ENCODE measurements at regions not wholly inside any gene's neighbourhood (a gene's known extent, or its start where the extent isn't known, plus 50 kb on each side); places are given as distances from the start of the nearest gene placed in this dataset.

GRCh38 chr11:70573701-70574151 lies 175.4 kb downstream of the CTTN start:
- POLR2A ChIA-PET = no interaction called here
- Histone ChIP-seq H3K27ac (ENCODE audit: low read depth, low read length) (no peak overlapping the region), H3K9me3 (ENCODE audit: control insufficient read depth in 2 of 3, low read length in 3 of 3) (no peaks in the 10 kb centered on the region), H3K27me3 (ENCODE audit: control insufficient read depth in 2 of 2, insufficient read depth in 2 of 2, low read length in 2 of 2) (no peaks in the 10 kb centered on the region), H3K4me3 (ENCODE audit: low read length) (no peak overlapping the region), H3K36me3 (ENCODE audit: control insufficient read depth in 2 of 3, insufficient read depth in 3 of 3, low read length in 3 of 3) (no peaks in the 10 kb centered on the region), H3K4me1 (ENCODE audit: control insufficient read depth in 2 of 2, insufficient read depth in 2 of 2, low read length in 2 of 2) (no peaks in the 10 kb centered on the region)
- Mint-ChIP-seq H3K27me3 (peaks cover 0 to 40% (median 8%) of the 10 kb centered on the region in 5 donors), H3K4me3 (no peak overlapping the region), H3K36me3 (no peaks in the 10 kb centered on the region), H3K27ac (no peak overlapping the region), H3K9me3 (peaks cover 0 to 3% (median 0%) of the 10 kb centered on the region in 11 donors), H3K4me1 (no peaks in the 10 kb centered on the region)
- no peak for ATAC-seq
- DNase-seq = no peak
- intact Hi-C loops (cut with micrococcal nuclease) = no loop called here
- CTCF ChIA-PET = no interaction called here

- Histone ChIP-seq H3K27me3 (ENCODE audit: control insufficient read depth in 2 of 2, insufficient read depth in 2 of 2, low read length in 2 of 2) (no peaks in the 10 kb centered on the region), H3K4me1 (ENCODE audit: control insufficient read depth in 2 of 2, insufficient read depth in 2 of 2, low read length in 2 of 2) (no peaks in the 10 kb centered on the region), H3K4me3 (ENCODE audit: low read length) (no peak overlapping the region), H3K36me3 (ENCODE audit: control insufficient read depth in 2 of 3, insufficient read depth in 3 of 3, low read length in 3 of 3) (no peaks in the 10 kb centered on the region), H3K27ac (ENCODE audit: low read depth, low read length) (no peak overlapping the region), H3K9me3 (ENCODE audit: control insufficient read depth in 2 of 3, low read length in 3 of 3) (no peaks in the 10 kb centered on the region)
- Mint-ChIP-seq H3K27me3 (peaks cover 0 to 34% (median under 1%) of the 10 kb centered on the region in 5 donors), H3K36me3 (no peaks in the 10 kb centered on the region), H3K27ac (no peak overlapping the region), H3K9me3 (peaks cover 0 to 3% (median 0%) of the 10 kb centered on the region in 11 donors), H3K4me3 (no peak overlapping the region), H3K4me1 (no peaks in the 10 kb centered on the region)
- ChIA-PET POLR2A (no interaction called here), CTCF (no interaction called here)
- ATAC-seq (no peak), DNase-seq (no peak)
- intact Hi-C loops (cut with micrococcal nuclease) = no loop called here
Measured at GRCh38 chr11:70574725-70575347, 176.5 kb downstream of the CTTN start.

DNA sequence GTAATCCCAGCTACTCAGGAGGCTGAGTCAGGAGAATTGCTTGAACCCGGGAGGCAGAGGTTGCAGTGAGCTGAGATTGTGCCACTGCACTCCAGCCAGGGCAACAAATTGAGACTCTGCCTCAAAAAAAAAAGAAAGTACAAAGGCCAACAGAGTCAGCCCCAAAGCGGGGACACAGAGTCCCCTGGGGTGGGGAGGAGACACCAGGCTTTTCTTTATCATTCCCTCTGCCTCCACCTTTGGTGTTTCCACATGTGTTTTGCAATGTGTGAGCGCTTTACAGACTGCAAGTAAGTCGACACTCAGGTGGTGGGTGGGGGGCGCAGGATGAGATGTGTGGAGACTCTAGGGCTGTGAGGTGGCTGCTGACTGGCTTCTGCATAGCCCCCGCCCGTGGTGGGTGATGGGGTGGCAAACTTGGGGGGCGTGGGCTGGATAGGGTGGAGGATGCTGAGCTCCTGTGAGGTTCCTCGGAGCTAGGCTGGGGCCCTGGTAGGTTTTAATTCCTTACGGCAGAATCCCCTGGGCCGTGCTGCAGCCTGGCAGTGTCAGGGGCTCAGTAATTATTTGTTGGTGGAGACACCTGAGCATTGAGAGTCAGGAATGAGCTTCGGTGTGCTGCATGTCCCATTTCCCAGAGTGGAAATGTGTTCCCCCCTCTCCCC lies 177.2 kb downstream of the CTTN start:
- H3K27ac Mint-ChIP-seq = no peak overlapping the region
- intact Hi-C loops (cut with micrococcal nuclease) = no loop called here
- no peaks in the 10 kb centered on the region for H3K27me3 ChIP-seq (ENCODE audit: control insufficient read depth in 2 of 2, insufficient read depth in 2 of 2, low read length in 2 of 2)
- ChIA-PET CTCF (no interaction called here), POLR2A (no interaction called here)
- H3K9me3 Mint-ChIP-seq = peaks cover 0 to 3% (median 0%) of the 10 kb centered on the region in 11 donors
- H3K27me3 Mint-ChIP-seq = peaks cover 0 to 30% (median 0%) of the 10 kb centered on the region in 5 donors
- H3K4me1 ChIP-seq (ENCODE audit: control insufficient read depth in 2 of 2, insufficient read depth in 2 of 2, low read length in 2 of 2) = no peaks in the 10 kb centered on the region
- H3K9me3 ChIP-seq (ENCODE audit: control insufficient read depth in 2 of 3, low read length in 3 of 3) = no peaks in the 10 kb centered on the region
- no peak overlapping the region for H3K27ac ChIP-seq (ENCODE audit: low read depth, low read length)
- no peaks in the 10 kb centered on the region for H3K36me3 ChIP-seq (ENCODE audit: control insufficient read depth in 2 of 3, insufficient read depth in 3 of 3, low read length in 3 of 3)
- H3K4me3 ChIP-seq (ENCODE audit: low read length) = no peak overlapping the region
- DNase-seq (no peak), ATAC-seq (no peak)
- no peaks in the 10 kb centered on the region for H3K36me3 Mint-ChIP-seq
- H3K4me3 Mint-ChIP-seq = no peak overlapping the region
- H3K4me1 Mint-ChIP-seq = no peaks in the 10 kb centered on the region

- intact Hi-C loops (cut with micrococcal nuclease) = no loop called here
- Mint-ChIP-seq H3K4me3 (no peak overlapping the region), H3K9me3 (peaks cover 0 to 1% (median 0%) of the 10 kb centered on the region in 11 donors), H3K4me1 (no peaks in the 10 kb centered on the region), H3K36me3 (no peaks in the 10 kb centered on the region), H3K27ac (no peak overlapping the region), H3K27me3 (peaks cover 0 to 22% (median 0%) of the 10 kb centered on the region in 5 donors)
- Histone ChIP-seq H3K9me3 (ENCODE audit: control insufficient read depth in 2 of 3, low read length in 3 of 3) (no peaks in the 10 kb centered on the region), H3K27me3 (ENCODE audit: control insufficient read depth in 2 of 2, insufficient read depth in 2 of 2, low read length in 2 of 2) (no peaks in the 10 kb centered on the region), H3K27ac (ENCODE audit: low read depth, low read length) (no peak overlapping the region), H3K36me3 (ENCODE audit: control insufficient read depth in 2 of 3, insufficient read depth in 3 of 3, low read length in 3 of 3) (no peaks in the 10 kb centered on the region), H3K4me3 (ENCODE audit: low read length) (no peak overlapping the region), H3K4me1 (ENCODE audit: control insufficient read depth in 2 of 2, insufficient read depth in 2 of 2, low read length in 2 of 2) (no peaks in the 10 kb centered on the region)
- ChIA-PET POLR2A (no interaction called here), CTCF (no interaction called here)
- DNase-seq (no peak), ATAC-seq (no peak)
Measured at GRCh38 chr11:70577258-70577603, 178.9 kb downstream of the CTTN start.

GRCh38 chr11:70577948-70578347 lies 179.6 kb downstream of the CTTN start:
- no peaks in the 10 kb centered on the region for H3K9me3 ChIP-seq (ENCODE audit: control insufficient read depth in 2 of 3, low read length in 3 of 3)
- POLR2A ChIA-PET = no interaction called here
- Mint-ChIP-seq H3K9me3 (peaks cover 0 to 1% (median 0%) of the 10 kb centered on the region in 11 donors), H3K27ac (no peak overlapping the region), H3K4me1 (no peaks in the 10 kb centered on the region), H3K36me3 (no peaks in the 10 kb centered on the region), H3K27me3 (peaks cover 0 to 16% (median 0%) of the 10 kb centered on the region in 5 donors), H3K4me3 (no peak overlapping the region)
- H3K4me1 ChIP-seq (ENCODE audit: control insufficient read depth in 2 of 2, insufficient read depth in 2 of 2, low read length in 2 of 2) = no peaks in the 10 kb centered on the region
- no peaks in the 10 kb centered on the region for H3K27me3 ChIP-seq (ENCODE audit: control insufficient read depth in 2 of 2, insufficient read depth in 2 of 2, low read length in 2 of 2)
- CTCF ChIA-PET = no interaction called here
- no peak overlapping the region for H3K27ac ChIP-seq (ENCODE audit: low read depth, low read length)
- ATAC-seq (no peak), DNase-seq (no peak)
- no peaks in the 10 kb centered on the region for H3K36me3 ChIP-seq (ENCODE audit: control insufficient read depth in 2 of 3, insufficient read depth in 3 of 3, low read length in 3 of 3)
- H3K4me3 ChIP-seq (ENCODE audit: low read length) = no peak overlapping the region
- intact Hi-C loops (cut with micrococcal nuclease) = no loop called here

- Histone ChIP-seq H3K36me3 (ENCODE audit: control insufficient read depth in 2 of 3, insufficient read depth in 3 of 3, low read length in 3 of 3) (no peaks in the 10 kb centered on the region), H3K27ac (ENCODE audit: low read depth, low read length) (no peak overlapping the region), H3K9me3 (ENCODE audit: control insufficient read depth in 2 of 3, low read length in 3 of 3) (no peaks in the 10 kb centered on the region), H3K4me3 (ENCODE audit: low read length) (no peak overlapping the region), H3K27me3 (ENCODE audit: control insufficient read depth in 2 of 2, insufficient read depth in 2 of 2, low read length in 2 of 2) (no peaks in the 10 kb centered on the region), H3K4me1 (ENCODE audit: control insufficient read depth in 2 of 2, insufficient read depth in 2 of 2, low read length in 2 of 2) (no peaks in the 10 kb centered on the region)
- Mint-ChIP-seq H3K27me3 (peaks cover 0 to 16% (median 0%) of the 10 kb centered on the region in 5 donors), H3K36me3 (no peaks in the 10 kb centered on the region), H3K9me3 (peaks cover 0 to 1% (median 0%) of the 10 kb centered on the region in 11 donors), H3K27ac (peak overlapping the region in 1 of 9 donors; percentile 30), H3K4me3 (no peak overlapping the region), H3K4me1 (no peaks in the 10 kb centered on the region)
- no peak for DNase-seq
- ChIA-PET POLR2A (no interaction called here), CTCF (no interaction called here)
- no peak for ATAC-seq
- intact Hi-C loops (cut with micrococcal nuclease) = no loop called here
Measured at GRCh38 chr11:70578371-70578770, 180.0 kb downstream of the CTTN start.

GRCh38 chr11:70578831-70579230 lies 180.5 kb downstream of the CTTN start:
- peaks cover 0 to 18% (median 0%) of the 10 kb centered on the region in 5 donors for H3K27me3 Mint-ChIP-seq
- no peak overlapping the region for H3K27ac ChIP-seq (ENCODE audit: low read depth, low read length)
- H3K4me3 Mint-ChIP-seq = no peak overlapping the region
- ATAC-seq (no peak), DNase-seq (no peak)
- H3K4me1 Mint-ChIP-seq = no peaks in the 10 kb centered on the region
- no peak overlapping the region for H3K4me3 ChIP-seq (ENCODE audit: low read length)
- H3K9me3 ChIP-seq (ENCODE audit: control insufficient read depth in 2 of 3, low read length in 3 of 3) = no peaks in the 10 kb centered on the region
- H3K36me3 Mint-ChIP-seq = no peaks in the 10 kb centered on the region
- ChIA-PET CTCF (no interaction called here), POLR2A (no interaction called here)
- no peaks in the 10 kb centered on the region for H3K36me3 ChIP-seq (ENCODE audit: control insufficient read depth in 2 of 3, insufficient read depth in 3 of 3, low read length in 3 of 3)
- no peaks in the 10 kb centered on the region for H3K27me3 ChIP-seq (ENCODE audit: control insufficient read depth in 2 of 2, insufficient read depth in 2 of 2, low read length in 2 of 2)
- peak overlapping the region in 1 of 9 donors; percentile 30 for H3K27ac Mint-ChIP-seq
- intact Hi-C loops (cut with micrococcal nuclease) = no loop called here
- peaks cover 0 to 1% (median 0%) of the 10 kb centered on the region in 11 donors for H3K9me3 Mint-ChIP-seq
- H3K4me1 ChIP-seq (ENCODE audit: control insufficient read depth in 2 of 2, insufficient read depth in 2 of 2, low read length in 2 of 2) = no peaks in the 10 kb centered on the region
